D721Med (cell line): ENCODE measurements at regions not wholly inside any gene's neighbourhood (a gene's known extent, or its start where the extent isn't known, plus 50 kb on each side); places are given as distances from the start of the nearest gene placed in this dataset.
"Not testable (repeated sequence)": the region's sequence is repeated elsewhere in the genome, so short reads cannot be mapped to it uniquely, and the experiment has no call there.

ENCODE experiments used
- DNase-seq: peaks from one replicate; pipeline ENCODE4 v3.0.0; 2011; ENCODE audit warnings: low spot score; ENCODE audit not compliant: insufficient read length
- FAIRE-seq: peaks from 2 replicates; lab custom pipeline; 2011; peaks lifted over from hg19 to GRCh38; lab: Jason Lieb, UNC
- TF ChIP-seq, protein P1 (sequence below): IDR thresholded peaks from 2 replicates; pipeline ENCODE4 v1.5.1; 2012; ENCODE audit warnings: mild to moderate bottlenecking, control low read depth; ENCODE audit not compliant: insufficient read depth; ENCODE audit errors: missing control alignments

DNA sequence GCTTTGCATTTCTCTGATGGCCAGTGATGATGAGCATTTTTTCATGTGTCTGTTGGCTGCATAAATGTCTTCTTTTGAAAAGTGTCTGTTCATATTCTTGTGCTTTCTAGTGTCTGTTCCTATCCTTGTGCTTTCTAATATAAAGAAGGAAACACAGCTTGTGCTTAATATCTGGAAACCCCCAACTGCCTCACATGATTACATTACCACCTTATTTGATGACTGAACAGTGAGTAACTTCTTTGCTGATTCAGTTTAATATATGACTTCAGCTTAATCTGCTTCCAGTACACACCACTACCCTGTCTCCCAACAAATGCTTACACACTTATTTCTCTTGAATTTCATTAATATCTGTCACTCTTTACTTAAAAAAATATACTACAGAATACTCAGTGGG is 835.1 kb downstream of the EDEM1 start:
- no peak for DNase-seq
- no peak for FAIRE-seq
- TF ChIP-seq, protein P1, sequence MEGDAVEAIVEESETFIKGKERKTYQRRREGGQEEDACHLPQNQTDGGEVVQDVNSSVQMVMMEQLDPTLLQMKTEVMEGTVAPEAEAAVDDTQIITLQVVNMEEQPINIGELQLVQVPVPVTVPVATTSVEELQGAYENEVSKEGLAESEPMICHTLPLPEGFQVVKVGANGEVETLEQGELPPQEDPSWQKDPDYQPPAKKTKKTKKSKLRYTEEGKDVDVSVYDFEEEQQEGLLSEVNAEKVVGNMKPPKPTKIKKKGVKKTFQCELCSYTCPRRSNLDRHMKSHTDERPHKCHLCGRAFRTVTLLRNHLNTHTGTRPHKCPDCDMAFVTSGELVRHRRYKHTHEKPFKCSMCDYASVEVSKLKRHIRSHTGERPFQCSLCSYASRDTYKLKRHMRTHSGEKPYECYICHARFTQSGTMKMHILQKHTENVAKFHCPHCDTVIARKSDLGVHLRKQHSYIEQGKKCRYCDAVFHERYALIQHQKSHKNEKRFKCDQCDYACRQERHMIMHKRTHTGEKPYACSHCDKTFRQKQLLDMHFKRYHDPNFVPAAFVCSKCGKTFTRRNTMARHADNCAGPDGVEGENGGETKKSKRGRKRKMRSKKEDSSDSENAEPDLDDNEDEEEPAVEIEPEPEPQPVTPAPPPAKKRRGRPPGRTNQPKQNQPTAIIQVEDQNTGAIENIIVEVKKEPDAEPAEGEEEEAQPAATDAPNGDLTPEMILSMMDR = no peak

DNA sequence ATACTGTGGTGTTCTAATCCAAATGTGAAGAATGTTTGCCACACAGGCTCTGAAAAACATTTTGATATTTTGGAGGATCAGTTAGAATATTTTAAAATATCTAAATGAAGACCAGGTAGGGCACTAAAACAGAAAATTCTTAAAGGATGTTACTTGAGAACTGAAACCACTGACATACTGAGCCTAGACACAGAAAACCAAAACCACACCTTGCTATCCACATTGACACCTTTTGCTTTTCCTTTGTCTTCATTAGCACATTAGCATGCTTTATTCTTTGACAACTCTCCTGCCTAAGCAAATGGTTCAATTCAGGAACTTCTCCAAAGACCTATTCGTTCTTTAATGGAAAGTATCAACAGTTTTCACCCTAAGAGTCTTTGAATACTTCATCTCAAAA is 835.9 kb upstream of the GRM7 start:
- DNase-seq = no peak
- FAIRE-seq = no peak

DNA sequence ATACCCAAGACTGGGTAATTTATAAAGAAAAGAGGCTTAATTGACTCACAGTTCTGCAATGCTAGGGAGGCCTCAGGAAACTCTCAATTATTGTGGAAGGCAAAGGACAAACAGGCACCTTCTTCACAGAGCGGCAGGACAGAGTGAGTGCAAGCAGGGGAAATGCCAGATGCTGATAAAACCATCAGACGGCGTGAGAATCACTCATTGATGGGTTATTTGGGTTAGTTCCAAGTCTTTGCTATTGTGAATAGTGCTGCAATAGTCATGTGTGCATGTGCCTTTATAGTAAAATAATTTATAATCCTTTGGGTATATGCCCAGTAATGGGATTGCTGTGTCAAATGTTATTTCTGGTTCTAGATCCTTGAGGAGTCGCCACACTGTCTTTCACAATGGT is 830.3 kb upstream of the GRM7 start:
- not testable (repeated sequence) for FAIRE-seq, DNase-seq

More for the DNA sequence above, 835.9 kb upstream of the GRM7 start:
- TF ChIP-seq, protein P1 = no peak

DNA sequence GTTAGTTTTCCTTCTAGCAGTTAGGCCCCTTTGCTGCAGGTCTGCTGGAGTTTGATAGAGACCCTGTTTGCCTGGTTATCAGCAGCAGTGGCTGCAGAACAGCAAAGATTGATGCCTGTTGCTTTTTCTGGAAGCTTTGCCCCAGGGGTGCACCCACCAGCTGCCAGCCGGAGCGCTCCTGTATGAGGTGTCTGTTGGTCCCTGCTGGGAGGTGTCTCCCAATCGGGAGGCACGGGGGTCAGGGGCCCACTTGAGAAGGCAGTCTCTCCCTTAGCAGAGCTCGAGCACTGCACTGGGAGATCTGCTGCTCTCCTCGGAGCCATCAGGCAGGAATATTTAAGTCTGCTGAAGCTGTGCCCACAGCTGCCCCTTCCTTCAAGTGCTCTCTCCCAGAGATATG is 825.3 kb upstream of the GRM7 start:
- DNase-seq = no peak
- TF ChIP-seq, protein P1 = no peak
- FAIRE-seq = no peak

DNA sequence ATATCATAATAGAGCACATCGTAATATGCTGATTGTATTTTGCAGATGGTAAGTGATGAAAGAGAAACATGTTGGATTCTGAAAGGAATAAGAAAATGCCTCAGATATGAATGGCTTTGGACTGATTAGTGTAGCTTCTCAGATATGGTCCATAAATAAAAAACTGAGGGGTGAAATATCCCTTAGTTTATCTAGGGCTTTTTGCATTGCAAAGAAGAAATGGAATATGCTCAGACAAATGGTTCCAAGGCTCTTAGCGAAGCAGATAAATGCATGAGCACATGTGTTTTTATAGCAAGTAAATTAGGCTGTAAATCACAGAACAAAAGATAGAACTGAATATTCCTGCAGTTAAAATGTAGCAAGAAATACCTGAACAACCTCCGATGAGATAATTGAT is 820.9 kb upstream of the GRM7 start:
- no peak for FAIRE-seq
- TF ChIP-seq, protein P1 = no peak
- no peak for DNase-seq

DNA sequence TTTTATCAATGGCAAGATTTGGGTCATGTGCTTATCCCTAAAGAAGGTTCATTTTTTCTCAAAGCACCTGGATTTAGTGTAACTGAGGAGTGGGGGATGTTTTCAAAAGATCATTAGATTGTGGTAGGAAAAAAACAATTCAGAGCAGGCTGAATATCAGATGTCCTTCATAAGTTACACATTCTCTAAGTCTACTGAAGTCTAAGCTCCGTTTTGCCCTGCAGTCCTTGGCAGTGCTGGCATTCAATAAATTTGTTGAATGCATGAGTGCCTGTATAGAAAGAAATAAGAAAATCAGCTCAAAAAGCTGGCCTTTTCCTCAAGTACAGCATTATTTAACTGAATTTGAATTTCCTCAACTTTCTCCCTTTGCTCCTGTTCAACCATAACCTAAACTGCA is 819.0 kb upstream of the GRM7 start:
- DNase-seq (no peak), FAIRE-seq (no peak)
- TF ChIP-seq, protein P1 = no peak

DNA sequence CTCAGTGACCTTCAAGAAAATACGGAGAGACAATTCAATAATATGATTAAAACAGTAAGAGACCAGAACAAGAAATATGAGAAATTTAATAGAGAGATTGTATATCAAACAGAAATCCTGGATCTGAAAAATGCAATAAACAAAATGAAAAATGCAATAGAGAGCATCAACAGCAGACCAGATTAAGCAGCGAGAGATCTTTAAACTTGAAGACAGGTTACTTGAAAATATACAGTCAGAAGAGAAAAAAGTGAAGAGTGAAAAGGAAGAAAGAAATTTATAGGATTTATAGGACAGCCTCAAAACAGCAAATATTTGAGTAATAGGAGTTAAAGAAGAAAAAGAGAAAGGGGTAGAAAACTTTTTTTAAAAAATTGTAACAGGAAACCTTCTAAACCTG is 813.9 kb upstream of the GRM7 start:
- TF ChIP-seq, protein P1 = no peak
- DNase-seq (no peak), FAIRE-seq (no peak)

DNA sequence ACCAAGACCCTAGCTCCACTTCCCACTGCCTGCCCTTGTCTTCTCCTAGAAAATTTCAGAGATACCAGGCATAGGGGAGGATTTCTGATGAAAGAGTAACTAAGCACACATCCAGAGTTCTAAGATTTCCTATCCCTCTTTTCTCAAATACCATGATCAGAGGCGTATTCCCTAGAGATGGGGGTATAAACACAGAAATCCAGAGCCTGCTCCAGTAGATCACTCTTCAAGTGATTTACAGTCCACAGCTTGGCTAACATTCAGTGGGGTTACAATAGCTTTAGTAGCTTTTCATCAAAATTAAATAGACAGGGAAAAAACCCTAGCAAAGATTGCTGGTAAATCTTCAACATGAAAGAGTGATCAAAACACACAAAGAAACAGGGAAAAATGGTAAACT is 800.7 kb upstream of the GRM7 start:
- FAIRE-seq = no peak
- TF ChIP-seq, protein P1 = no peak
- no peak for DNase-seq
